HG03066 (cell line): ENCODE measurements at regions not wholly inside any gene's neighbourhood (a gene's known extent, or its start where the extent isn't known, plus 50 kb on each side); places are given as distances from the start of the nearest gene placed in this dataset.
"Not testable (repeated sequence)": the region's sequence is repeated elsewhere in the genome, so short reads cannot be mapped to it uniquely, and the experiment has no call there.

ENCODE experiments used
- ATAC-seq: cut with Tn5 transposase; IDR thresholded peaks from one replicate; pipeline ENCODE4 v1.9.1; 2021; ENCODE audit warnings: low read depth; ENCODE audit not compliant: unreplicated experiment

- no peak for ATAC-seq
Measured at GRCh38 chr2:12017499-12018157, 271.2 kb downstream of the LPIN1 start.

GRCh38 chr2:12018726-12019125, 272.3 kb downstream of the LPIN1 start:
- ATAC-seq = not testable (repeated sequence)

- ATAC-seq = no peak
Measured at GRCh38 chr2:12020833-12021469, 274.5 kb downstream of the LPIN1 start.

- not testable (repeated sequence) for ATAC-seq
Measured at GRCh38 chr2:12024197-12024907, 277.9 kb downstream of the LPIN1 start.

- no peak for ATAC-seq
Measured at GRCh38 chr2:12027136-12027535, 280.7 kb downstream of the LPIN1 start.

GRCh38 chr2:12031866-12032265, 285.4 kb downstream of the LPIN1 start:
- no peak for ATAC-seq

- ATAC-seq = peak; percentile 80
Measured at GRCh38 chr2:12032398-12032797, 286.0 kb downstream of the LPIN1 start.

- no peak for ATAC-seq
Measured at GRCh38 chr2:12032975-12033374, 286.5 kb downstream of the LPIN1 start.

GRCh38 chr2:12033494-12033893, 287.1 kb downstream of the LPIN1 start:
- no peak for ATAC-seq

GRCh38 chr2:12034382-12034781, 287.9 kb downstream of the LPIN1 start:
- ATAC-seq = no peak

- no peak for ATAC-seq
Measured at GRCh38 chr2:12035029-12035720, 288.7 kb downstream of the LPIN1 start.

GRCh38 chr2:12035956-12036639, 289.7 kb downstream of the LPIN1 start:
- no peak for ATAC-seq

GRCh38 chr2:12036640-12036983, 290.2 kb downstream of the LPIN1 start:
- no peak for ATAC-seq

GRCh38 chr2:12037301-12037700, 290.9 kb downstream of the LPIN1 start:
- ATAC-seq = no peak

GRCh38 chr2:12041236-12041635, 294.8 kb downstream of the LPIN1 start:
- ATAC-seq = no peak

GRCh38 chr2:12043131-12043530, 296.7 kb downstream of the LPIN1 start:
- no peak for ATAC-seq

GRCh38 chr2:12044857-12045256, 298.4 kb downstream of the LPIN1 start:
- ATAC-seq = peak; percentile 48

GRCh38 chr2:12045864-12046291, 299.4 kb downstream of the LPIN1 start:
- peak; percentile 46 for ATAC-seq

GRCh38 chr2:12046641-12047040, 300.2 kb downstream of the LPIN1 start:
- ATAC-seq = no peak

GRCh38 chr2:12047761-12048160, 301.3 kb downstream of the LPIN1 start:
- no peak for ATAC-seq

GRCh38 chr2:12048550-12048949, 302.1 kb downstream of the LPIN1 start:
- ATAC-seq = no peak
